Jurkat, Clone E6-1 (cell line): ENCODE measurements at regions not wholly inside any gene's neighbourhood (a gene's known extent, or its start where the extent isn't known, plus 50 kb on each side); places are given as distances from the start of the nearest gene placed in this dataset.

Experiments
- DNase-seq: peaks from one replicate; pipeline ENCODE4 v3.0.0-alpha.2; 2011; ENCODE audit warnings: low read depth, low spot score
- H3K4me3 ChIP-seq: 2 replicates; pipeline ENCODE4 v1.5.1; 2011; ENCODE audit warnings: mild to moderate bottlenecking, low read length, control low read depth, moderate library complexity

DNA sequence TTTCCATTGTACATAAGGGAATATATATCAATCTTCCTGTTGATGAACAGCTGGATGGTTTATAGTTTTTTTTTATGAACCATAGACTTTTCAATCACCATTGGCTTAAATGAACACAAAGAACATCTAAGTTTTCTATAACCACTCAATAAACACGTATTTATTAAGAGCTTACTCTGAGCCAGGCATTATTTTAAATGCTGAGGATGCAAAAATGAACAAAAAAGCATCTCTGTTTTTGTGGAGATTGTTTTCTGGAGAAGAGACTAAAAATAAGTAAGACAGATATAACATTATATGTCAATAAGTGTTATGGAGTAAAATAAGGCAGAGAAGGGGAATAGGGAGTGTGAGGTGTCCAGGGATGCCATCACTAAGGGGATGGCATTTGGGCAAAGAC lies 52.1 kb upstream of the SLC24A2 start:
- H3K4me3 ChIP-seq: no peak overlapping the region
- no peak for DNase-seq
